GM23248 (cell line): ENCODE measurements at regions not wholly inside any gene's neighbourhood (a gene's known extent, or its start where the extent isn't known, plus 50 kb on each side); places are given as distances from the start of the nearest gene placed in this dataset.

Source experiments
- EZH2 ChIP-seq: fragments of 200-600 bp; sonication (generic); IDR thresholded peaks from 2 replicates; pipeline ENCODE4 v1.6.1; 2018; ENCODE audit warnings: antibody characterized with exemption, mild to moderate bottlenecking; ENCODE audit not compliant: insufficient read depth, poor library complexity, severe bottlenecking
- EZH2phosphoT487 ChIP-seq: fragments of 200-600 bp; sonication (generic); IDR thresholded peaks from 2 replicates; pipeline ENCODE4 v1.6.1; 2018; ENCODE audit warnings: antibody characterized with exemption, moderate library complexity, mild to moderate bottlenecking, low read depth; ENCODE audit not compliant: insufficient read depth

GRCh38 chr20:4504814-4505213, 181.4 kb upstream of the PRNP start:
- TF ChIP-seq EZH2 (no peak), EZH2phosphoT487 (no peak)
